Adrenal gland (tissue), 5 donors: ENCODE measurements at regions not wholly inside any gene's neighbourhood (a gene's known extent, or its start where the extent isn't known, plus 50 kb on each side); places are given as distances from the start of the nearest gene placed in this dataset.

Source experiments
- CTCF ChIP-seq, 6 experiments: fragments of 450-650 bp in 4 of 6; fragments of 200-600 bp in 2 of 6; sonication (generic) in 1 of 6; IDR thresholded peaks; 1 replicate in 5 of 6; 2 replicates in 1 of 6; pipeline versions ENCODE4 v1.5.1 to v1.8.0; 2016 to 2021; ENCODE audit warnings: antibody characterized with exemption in 6 of 6, mild to moderate bottlenecking in 2 of 6, moderate library complexity in 1 of 6
- POLR2A ChIP-seq, 2 donors: fragments of 450-650 bp; IDR thresholded peaks; one replicate each; pipeline ENCODE4 v1.6.1; 2017; ENCODE audit warnings: antibody characterized with exemption in 2 of 2, mild to moderate bottlenecking in 2 of 2, moderate library complexity in 1 of 2
- donor health status: DM: no; HTN: no; CAD: no.

DNA sequence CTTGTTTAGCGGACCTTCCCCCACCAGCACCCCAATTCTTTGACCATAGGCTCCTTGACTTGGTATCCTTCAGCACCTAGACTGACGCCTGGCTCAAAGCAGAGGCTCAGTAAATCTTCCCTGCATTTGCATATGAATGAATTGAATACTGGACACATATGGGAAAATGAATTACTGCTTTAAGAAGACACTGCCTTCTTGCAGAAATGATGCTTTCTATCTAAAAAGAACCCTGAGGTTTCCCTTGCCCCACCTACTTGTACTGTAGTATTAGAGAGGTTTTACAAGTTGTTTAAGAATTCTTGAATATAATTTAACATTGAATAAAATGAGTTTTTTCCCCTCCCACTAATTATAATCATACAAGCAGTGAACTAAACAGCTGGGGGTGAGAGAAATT, 190.7 kb downstream of the SAMD5 start:
- no peak for TF ChIP-seq CTCF (IDR thresholded peaks at IDR 0.05)
- TF ChIP-seq POLR2A (IDR thresholded peaks at IDR 0.05) = no peak
